GM19467 (cell line): ENCODE measurements at regions not wholly inside any gene's neighbourhood (a gene's known extent, or its start where the extent isn't known, plus 50 kb on each side); places are given as distances from the start of the nearest gene placed in this dataset.

ENCODE experiments used
- ATAC-seq: cut with Tn5 transposase; IDR thresholded peaks from one replicate; pipeline ENCODE4 v1.9.1; 2021; ENCODE audit warnings: mild to moderate bottlenecking, moderate library complexity; ENCODE audit not compliant: unreplicated experiment

DNA sequence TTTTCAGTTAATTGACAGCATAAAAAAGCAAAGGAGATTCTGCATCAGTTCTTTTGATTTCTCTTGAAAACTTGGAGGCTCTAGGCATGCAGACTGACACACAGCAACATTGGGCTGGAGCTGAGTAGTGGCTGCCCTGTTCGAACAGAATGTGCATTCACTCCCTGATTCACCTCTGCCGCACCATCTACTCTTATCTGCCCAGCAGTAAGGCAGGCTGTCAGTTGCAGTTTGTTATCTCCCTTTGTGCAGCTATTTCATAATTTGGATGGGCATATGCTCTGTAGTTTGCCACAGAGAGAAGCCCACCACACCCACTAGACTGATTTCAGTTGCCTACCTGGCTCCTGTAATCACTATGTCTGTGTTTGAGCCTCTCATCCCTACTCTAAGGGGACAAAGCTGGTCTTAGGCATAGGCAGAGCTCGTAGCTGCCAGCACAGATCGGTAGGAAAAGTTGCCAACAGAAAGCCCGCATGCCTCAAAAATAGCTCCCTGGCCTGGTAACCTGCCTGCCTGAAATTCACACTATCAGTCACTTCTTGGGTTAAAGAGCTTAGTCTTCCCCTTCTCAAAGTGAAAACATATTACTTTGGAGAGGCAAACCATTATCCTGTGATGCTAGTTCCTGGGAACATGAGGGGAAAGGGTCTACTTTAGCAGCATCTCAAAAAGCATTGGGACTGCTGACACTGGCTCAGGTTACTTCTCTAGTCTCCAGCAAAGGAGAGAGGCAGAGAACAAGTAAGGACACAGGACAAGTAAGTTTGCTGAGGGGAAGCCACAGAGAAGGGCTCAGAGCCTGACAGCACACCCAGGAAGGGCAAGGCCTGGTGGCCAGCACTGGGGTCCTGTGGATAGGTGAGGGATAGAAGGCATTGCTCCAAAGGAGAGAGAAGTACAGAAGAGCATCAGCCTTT, 75.9 kb upstream of the TMEM164 start:
- no peak for ATAC-seq

DNA sequence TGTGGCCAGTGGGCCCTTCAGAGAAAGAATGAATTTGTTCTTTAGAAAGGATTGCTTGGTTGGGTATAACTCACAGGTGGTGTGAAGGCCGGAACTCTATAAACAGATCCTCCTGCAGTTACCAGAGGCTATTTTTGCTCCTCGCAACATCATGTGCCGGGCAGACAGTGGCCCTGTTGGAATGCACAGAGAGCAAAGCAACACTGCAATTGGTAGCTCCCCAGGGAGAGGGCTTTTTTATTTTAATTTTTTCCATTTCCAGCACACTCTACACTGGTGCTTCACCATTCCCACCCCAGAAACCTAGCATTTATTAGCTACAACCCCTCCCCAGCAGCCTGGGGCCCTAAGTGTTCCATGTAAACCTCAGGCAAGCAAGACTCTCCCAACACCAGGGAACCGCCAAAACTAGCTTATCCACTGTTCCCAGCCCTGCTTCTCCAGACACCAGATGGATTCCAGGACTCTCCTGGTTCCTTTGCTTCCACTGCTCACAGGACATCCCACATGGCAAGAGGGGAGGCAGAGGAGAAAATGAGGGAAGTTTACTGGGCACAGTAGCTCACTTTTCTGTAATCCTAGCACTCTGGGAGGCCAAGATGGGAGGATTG, 75.1 kb upstream of the TMEM164 start:
- ATAC-seq, result no peak

DNA sequence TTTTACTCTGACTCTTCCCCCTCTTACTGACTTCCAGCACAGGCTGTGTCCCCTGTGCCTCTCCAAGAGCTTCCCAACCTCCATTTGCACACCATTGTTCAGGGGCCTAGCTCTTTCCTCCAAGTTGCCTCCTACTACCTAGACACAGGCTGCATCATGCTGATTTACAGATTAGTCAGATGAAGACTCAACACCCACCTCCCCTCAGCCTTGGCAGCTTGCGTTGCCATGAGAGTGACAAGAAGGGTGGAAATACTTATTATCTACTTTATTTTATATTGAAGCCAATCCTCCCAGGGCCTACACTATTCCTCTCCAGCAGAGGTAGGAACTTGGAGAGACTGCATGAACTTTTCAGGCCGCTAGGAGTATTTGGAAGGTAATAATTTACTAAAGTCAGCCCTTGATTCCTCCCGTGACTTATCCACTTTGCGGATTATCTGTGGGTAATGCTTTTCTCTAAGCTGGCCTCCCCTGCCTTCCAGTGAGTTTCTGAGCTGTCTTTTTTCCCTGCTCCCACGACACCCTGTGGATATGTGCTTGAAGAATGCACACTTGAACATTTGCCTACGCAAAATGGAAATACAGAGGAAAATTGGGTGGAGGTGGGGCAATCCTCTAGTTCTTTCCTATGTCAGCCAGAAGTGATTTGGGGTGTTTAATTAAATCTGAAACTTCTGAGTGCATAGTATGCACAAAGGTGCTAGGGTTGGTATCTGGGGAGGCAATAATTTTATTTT, 74.1 kb upstream of the TMEM164 start:
- no peak for ATAC-seq

DNA sequence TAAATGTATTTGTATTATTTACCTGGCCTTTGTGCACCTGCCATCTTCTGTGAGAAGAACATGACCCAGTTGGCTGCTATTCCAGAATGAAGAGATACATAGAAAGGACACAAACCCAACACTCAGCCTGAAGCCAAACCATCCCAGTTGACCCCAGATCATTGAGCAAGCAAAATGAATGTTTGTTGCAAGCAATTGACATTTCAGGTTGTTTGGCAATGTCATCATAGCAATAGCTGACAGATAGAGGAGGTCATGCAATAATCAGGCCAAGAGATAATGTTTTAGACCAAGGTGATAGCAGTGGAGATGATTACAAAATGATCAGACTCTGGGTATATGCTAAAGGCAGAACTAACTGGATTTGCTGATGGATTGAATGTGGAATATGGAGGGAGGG, 71.2 kb upstream of the TMEM164 start:
- ATAC-seq, result no peak

DNA sequence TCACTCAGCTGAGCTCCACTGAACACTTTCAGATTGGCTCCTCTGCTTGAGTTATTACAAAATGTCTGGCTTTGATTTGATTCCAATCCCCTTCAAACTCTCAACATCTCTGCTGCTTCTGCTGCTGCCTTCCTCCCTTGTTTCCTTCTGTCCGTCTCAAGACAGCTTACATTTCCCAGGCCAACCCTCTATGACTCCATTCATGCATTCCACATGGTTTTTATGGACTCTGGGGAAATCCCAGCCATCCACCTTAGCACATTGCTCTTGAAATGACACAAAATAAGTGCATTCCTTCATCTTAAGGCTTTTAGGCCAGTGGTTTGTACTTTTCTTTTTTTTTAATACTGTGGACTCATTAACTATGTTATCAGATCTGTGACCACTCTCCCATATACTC, 68.5 kb upstream of the TMEM164 start:
- no peak for ATAC-seq

DNA sequence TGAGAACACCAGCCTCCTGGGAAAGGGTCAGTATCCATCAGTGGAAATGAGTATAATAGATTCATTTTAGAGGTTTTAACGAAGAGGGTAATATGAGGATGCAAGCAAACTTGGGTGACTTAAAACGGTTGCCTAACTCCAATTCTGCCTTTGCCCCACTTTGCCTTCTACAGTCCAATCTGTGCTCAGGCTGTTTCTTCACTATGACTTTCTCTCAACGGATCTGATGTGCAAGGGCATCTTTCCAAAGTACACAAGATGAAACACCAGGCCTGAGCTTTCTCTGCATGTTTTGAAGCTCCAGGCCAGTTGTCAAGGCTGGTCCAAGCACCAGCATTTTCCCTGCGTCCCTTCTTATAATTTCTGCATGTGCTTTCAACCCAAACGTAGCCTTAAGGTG, 68.0 kb upstream of the TMEM164 start:
- no peak for ATAC-seq

DNA sequence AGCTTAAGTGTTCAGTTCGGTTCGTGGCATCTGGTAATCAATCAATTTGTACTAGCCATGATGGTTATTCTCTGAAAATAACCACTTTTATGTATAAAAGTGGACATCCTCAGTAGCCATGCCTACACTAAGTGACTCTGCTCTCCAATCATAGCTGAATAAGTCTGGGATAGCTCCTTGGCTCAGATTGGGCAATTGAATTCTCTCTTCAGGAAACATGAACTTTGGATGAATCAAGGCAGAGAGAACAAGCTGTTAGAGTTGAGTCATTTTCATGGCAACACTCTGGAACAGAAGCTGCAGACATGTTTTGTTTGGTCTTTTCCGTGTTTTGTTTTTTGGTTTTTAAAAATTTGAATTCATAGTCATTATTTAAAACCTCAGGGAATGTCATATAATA, 66.8 kb upstream of the TMEM164 start:
- no peak for ATAC-seq

DNA sequence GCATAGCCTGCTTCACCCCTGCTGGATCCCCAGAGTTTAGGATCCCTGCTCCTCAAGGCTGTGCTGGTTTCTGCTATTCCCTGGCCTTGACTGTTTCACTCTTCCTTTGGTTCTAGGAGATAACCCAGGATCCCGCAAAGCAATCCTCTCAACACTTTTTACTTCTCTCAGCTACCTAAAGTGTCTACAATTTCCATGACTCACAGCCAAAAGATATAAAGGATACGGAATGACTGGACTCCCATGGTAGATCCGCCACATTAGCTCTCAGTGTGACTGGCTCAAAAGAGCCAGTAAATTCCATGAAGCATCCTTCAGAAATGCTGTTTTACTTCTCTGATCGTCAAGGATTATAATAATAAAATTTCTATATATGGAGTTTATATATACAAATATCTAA, 66.3 kb upstream of the TMEM164 start:
- no peak for ATAC-seq

DNA sequence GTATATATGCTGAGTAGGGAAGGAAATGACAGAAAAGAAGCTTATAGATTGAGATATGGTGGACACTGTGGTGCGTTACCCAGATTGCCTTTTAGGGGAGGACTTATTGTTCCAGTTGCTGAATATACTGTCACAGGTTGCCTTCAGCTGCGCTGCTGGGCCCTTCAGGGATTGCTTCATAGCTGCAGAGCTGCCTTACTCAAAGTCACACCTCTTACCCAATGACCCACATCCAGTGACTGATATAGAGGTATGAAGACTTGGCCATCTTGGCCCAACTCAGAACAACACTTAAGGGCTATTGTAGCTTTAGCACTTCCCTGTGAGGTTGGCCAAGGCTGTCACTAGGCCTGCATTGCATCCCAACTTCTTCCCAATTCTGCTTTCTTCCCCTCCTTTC, 63.4 kb upstream of the TMEM164 start:
- no peak for ATAC-seq

DNA sequence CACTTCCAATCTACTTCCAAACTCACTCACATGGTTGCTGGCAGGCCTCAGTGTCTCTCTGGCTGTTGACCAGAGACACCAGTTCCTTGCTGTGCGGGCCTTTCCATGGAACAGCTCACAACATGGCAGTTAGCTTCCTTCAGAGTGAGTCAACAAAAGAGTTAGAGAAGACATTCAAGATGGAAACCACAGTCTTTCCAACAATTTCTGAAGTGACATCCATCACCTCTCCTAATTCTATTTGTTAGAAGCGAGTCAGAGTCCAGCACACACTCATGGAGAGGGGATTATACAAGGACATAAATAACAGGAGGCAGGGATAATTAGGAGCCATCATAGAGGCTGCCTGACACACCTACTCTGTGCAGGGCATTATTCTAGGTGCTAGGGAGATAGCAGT, 62.5 kb upstream of the TMEM164 start:
- ATAC-seq, result no peak

DNA sequence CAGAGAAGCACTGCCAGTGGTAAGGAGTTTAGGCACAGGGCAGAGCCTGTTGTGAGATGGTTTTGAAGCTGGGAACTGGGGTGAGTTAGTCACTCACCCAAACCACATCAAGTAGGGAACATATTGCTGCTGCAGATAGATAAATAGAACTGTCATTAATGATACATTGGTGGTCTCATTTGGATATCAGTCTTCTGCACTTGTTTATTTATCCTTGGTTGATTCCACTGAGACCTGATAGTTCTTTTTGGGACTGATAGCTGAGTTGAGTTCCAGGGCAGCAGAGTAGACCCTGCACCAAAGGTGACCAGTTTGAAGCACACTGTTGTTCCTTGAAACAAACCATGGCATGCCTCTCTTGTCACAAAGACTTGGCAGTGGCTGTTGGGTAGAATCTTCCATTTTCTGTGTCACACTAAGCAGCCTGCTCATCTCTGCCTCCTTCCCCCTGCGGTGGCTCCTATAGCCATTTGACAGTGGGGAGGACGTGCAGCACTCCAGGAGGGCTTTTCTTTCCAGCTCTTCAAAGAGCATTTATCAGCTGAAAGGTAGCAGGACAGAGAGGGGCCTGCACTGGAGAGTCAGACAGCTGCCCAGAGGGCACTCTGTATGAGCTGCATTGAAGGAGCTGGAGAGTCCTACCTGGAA, 59.7 kb upstream of the TMEM164 start:
- no peak for ATAC-seq

DNA sequence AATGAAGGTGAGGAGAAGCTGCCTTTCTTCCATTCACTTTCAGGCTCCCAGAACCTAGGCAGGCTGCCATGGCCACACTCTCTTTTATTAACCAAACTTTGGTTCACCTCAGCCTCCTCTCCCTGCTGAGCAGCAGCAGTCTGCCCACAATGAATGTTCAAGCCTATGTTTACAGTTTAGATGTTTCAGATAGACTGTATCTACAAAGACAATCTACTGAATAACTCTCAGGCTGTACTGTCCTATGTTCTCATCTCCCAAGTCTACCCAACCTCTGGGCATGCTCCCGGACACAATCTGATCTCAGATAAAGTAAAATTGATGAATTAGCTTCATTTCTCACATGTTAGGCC, 59.2 kb upstream of the TMEM164 start:
- no peak for ATAC-seq

DNA sequence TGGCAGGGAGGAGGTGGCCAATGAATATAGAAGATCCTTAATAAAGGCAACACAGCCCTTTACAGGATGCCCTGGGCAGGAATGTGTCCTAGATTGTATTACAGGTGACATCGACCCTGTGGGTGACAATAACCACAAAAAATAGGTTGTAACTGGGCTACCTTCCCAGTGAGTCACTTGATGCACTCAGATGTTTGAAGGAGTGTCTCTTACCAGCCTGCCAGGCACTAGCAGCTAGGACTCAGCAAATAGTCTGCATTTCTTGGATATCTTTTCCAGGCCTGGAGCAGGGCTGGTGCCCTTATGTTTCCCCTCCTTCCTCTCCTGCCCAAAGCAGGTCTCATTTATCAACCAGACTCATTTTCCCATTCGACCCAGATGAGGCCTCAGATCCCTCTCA, 50.9 kb upstream of the TMEM164 start:
- ATAC-seq, result no peak

DNA sequence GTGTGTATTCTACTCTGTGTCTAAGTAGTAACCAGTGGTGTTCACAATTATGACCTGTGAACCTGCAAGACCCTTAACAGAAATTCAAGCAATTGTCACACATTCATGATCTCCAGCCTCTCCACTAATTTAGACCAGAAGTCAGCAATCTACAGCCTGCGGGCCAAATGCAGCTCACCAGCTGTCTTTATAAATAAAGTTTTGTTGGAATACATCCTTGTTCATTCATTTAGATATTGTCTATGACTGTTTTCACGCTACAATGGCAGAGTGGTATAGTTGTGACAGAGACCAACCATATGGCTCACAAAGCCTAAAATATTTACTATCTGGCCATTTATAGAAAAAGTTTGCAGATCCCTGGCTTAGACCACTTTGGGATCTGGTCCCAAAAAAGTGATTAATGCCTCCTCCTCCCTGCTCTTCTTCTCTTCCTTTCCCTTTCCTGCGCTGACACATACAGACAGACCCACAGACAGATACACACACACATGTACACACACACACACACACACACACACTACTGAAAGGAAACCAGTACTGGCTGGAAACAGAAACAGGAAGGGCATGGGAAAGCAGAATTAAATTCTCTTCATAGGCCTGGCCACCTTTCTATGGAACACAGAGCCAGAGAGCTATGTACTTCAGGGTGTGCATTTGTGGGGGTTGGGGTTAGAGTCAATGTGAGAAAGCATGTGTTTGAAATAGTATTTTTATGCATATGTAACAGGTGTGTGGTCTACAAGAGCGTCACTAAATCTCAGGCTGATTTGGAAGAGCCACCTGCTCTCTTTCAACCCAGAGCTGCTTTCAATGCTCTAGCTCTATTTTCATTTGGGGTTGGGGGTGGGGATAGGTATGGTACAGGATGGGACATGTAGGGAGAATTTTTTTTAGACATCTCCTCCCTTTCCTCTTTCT, 49.7 kb upstream of the TMEM164 start:
- ATAC-seq, result no peak
